NCI-H2107 treated with DMSO at 0.1 percent for 48 hours (cell line): ENCODE measurements at regions not wholly inside any gene's neighbourhood (a gene's known extent, or its start where the extent isn't known, plus 50 kb on each side); places are given as distances from the start of the nearest gene placed in this dataset.
A peak's percentile ranks its signal among the peaks of the same experiment; 100 is the strongest.
"Not testable (repeated sequence)": the region's sequence is repeated elsewhere in the genome, so short reads cannot be mapped to it uniquely, and the experiment has no call there.

ENCODE experiments used
- DNase-seq: peaks from one replicate; lab custom pipeline; 2025; ENCODE audit not compliant: unreplicated experiment; lab: John Stamatoyannopoulos, UW

GRCh38 chr20:25852968-25853717 lies 156.5 kb upstream of the ZNF337 start:
- not testable (repeated sequence) for DNase-seq

- DNase-seq = not testable (repeated sequence)
These were observed 153.5 kb upstream of the ZNF337 start for GRCh38 chr20:25850133-25850532.

GRCh38 chr20:25848222-25848621 lies 151.6 kb upstream of the ZNF337 start:
- no peak for DNase-seq

- DNase-seq = not testable (repeated sequence)
These were observed 148.0 kb upstream of the ZNF337 start for GRCh38 chr20:25844640-25845039.

GRCh38 chr20:25813511-25813910 lies 116.9 kb upstream of the ZNF337 start:
- DNase-seq = not testable (repeated sequence)

- DNase-seq = not testable (repeated sequence)
These were observed 101.7 kb upstream of the ZNF337 start for GRCh38 chr20:25798174-25798993.

GRCh38 chr20:25797062-25797461 lies 100.4 kb upstream of the ZNF337 start:
- not testable (repeated sequence) for DNase-seq

GRCh38 chr20:25777241-25777640 lies 80.6 kb upstream of the ZNF337 start:
- not testable (repeated sequence) for DNase-seq

GRCh38 chr20:25774711-25775110 lies 78.1 kb upstream of the ZNF337 start:
- not testable (repeated sequence) for DNase-seq

GRCh38 chr20:25774203-25774602 lies 77.5 kb upstream of the ZNF337 start:
- DNase-seq = not testable (repeated sequence)

- DNase-seq = not testable (repeated sequence)
These were observed 75.8 kb upstream of the ZNF337 start for GRCh38 chr20:25772437-25772836.

- DNase-seq = not testable (repeated sequence)
These were observed 75.2 kb upstream of the ZNF337 start for GRCh38 chr20:25771818-25772217.

GRCh38 chr20:25761596-25761995 lies 64.9 kb upstream of the ZNF337 start:
- DNase-seq = no peak

GRCh38 chr20:25761046-25761445 lies 64.4 kb upstream of the ZNF337 start:
- DNase-seq = not testable (repeated sequence)

- peak; percentile 15 for DNase-seq
These were observed 54.4 kb upstream of the ZNF337 start for GRCh38 chr20:25750765-25751696.

- DNase-seq = no peak
These were observed 53.6 kb upstream of the ZNF337 start for GRCh38 chr20:25750220-25750764.

GRCh38 chr20:25749649-25750048 lies 53.0 kb upstream of the ZNF337 start:
- no peak for DNase-seq
